Uterus (tissue), 2 donors: ENCODE measurements at regions not wholly inside any gene's neighbourhood (a gene's known extent, or its start where the extent isn't known, plus 50 kb on each side); places are given as distances from the start of the nearest gene placed in this dataset.

Experiments used
- POLR2A ChIP-seq, 2 donors: fragments of 450-650 bp; IDR thresholded peaks; one replicate each; pipeline ENCODE4 v1.6.1; 2016; ENCODE audit warnings: antibody characterized with exemption in 2 of 2, mild to moderate bottlenecking in 1 of 2, moderate library complexity in 1 of 2
- TF ChIP-seq, protein P1 (sequence below), 4 experiments: fragments of 200-600 bp in 2 of 4; fragments of 450-650 bp in 2 of 4; sonication (generic) in 2 of 4; IDR thresholded peaks; one replicate each; pipeline ENCODE4 v1.5.1; 2016 to 2019; ENCODE audit warnings: antibody characterized with exemption in 4 of 4, mild to moderate bottlenecking in 2 of 4, moderate library complexity in 1 of 4

DNA sequence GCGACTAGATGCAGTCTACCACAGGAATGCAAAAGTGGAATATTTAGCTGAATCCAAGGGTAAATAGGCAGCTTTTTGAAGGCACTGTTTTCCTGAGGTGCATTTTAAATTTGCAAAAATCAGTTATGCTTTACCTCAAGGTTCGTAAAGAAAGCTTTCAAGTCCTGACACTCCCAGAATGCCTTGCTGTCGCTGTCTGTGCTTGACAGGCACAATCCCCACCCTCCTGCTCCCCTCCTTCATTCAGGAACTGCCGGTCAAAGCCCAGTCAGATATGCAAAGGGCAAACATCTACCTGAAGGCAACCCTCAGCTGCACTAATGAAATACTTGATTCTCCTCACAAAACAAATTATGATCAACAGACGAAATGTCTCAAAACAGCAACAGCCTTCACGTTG, 97.4 kb upstream of the DDX18 start:
- TF ChIP-seq, protein P1, sequence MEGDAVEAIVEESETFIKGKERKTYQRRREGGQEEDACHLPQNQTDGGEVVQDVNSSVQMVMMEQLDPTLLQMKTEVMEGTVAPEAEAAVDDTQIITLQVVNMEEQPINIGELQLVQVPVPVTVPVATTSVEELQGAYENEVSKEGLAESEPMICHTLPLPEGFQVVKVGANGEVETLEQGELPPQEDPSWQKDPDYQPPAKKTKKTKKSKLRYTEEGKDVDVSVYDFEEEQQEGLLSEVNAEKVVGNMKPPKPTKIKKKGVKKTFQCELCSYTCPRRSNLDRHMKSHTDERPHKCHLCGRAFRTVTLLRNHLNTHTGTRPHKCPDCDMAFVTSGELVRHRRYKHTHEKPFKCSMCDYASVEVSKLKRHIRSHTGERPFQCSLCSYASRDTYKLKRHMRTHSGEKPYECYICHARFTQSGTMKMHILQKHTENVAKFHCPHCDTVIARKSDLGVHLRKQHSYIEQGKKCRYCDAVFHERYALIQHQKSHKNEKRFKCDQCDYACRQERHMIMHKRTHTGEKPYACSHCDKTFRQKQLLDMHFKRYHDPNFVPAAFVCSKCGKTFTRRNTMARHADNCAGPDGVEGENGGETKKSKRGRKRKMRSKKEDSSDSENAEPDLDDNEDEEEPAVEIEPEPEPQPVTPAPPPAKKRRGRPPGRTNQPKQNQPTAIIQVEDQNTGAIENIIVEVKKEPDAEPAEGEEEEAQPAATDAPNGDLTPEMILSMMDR (IDR thresholded peaks at IDR 0.05) = no peak
- TF ChIP-seq POLR2A (IDR thresholded peaks at IDR 0.05) = no peak
